ENCODE measurements at regions not wholly inside any gene's neighbourhood (a gene's known extent, or its start where the extent isn't known, plus 50 kb on each side); places are given as distances from the start of the nearest gene placed in this dataset.

DNA sequence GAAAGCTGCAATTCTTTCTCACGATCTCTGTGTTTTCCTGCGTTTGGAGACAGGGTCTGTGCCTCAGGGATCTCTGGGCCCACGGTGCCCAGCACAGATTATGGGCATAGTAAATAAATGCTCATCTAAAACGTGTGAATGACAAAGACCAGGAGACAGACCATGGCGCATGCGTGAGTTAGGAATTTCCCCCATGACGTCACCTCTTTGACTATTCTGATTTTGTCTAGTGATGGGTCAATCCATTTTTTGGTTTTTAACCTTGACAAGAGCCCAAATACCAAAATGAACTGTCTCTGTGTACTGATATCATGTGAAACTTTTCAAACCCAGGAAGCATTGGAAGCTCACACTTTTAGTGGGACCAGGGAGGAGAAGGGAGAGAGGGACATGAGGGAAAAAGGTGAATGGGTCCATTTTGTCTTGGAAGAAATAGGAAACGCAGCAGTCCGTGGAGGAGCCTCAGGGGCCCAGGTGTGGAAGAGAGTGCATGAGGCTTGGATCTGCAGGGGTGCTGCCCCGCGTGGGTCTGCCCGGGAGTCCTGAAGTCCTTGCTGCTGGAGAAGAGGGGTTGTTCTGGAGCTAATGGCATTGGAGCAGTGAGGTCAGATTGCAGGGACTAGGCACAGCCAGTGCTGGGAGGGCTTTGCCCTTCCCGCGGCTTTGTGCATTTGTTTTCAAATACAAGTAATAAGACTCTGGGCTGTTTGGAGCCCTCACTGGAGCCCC is 172.2 kb downstream of the ASB1 start:
- Histone ChIP-seq H3K27ac (no peak overlapping the region), H3K9me3 (no peaks in the 10 kb centered on the region), H3K4me3 (no peak overlapping the region), H3K36me3 (no peaks in the 10 kb centered on the region), H3K4me1 (ENCODE audit: insufficient read depth) (peaks cover 8% of the 10 kb centered on the region), H3K27me3 (no peaks in the 10 kb centered on the region)
- TF ChIP-seq EP300 (IDR thresholded peaks at IDR 0.05): no peak
- TF ChIP-seq, protein P1, sequence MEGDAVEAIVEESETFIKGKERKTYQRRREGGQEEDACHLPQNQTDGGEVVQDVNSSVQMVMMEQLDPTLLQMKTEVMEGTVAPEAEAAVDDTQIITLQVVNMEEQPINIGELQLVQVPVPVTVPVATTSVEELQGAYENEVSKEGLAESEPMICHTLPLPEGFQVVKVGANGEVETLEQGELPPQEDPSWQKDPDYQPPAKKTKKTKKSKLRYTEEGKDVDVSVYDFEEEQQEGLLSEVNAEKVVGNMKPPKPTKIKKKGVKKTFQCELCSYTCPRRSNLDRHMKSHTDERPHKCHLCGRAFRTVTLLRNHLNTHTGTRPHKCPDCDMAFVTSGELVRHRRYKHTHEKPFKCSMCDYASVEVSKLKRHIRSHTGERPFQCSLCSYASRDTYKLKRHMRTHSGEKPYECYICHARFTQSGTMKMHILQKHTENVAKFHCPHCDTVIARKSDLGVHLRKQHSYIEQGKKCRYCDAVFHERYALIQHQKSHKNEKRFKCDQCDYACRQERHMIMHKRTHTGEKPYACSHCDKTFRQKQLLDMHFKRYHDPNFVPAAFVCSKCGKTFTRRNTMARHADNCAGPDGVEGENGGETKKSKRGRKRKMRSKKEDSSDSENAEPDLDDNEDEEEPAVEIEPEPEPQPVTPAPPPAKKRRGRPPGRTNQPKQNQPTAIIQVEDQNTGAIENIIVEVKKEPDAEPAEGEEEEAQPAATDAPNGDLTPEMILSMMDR (IDR thresholded peaks at IDR 0.05): no peak
- TF ChIP-seq POLR2A (IDR thresholded peaks at IDR 0.05): no peak
- 76 to 78% (median 77%) methylated on average over 14 of the region's 14 CpGs for WGBS, 3 donors
- intact Hi-C loops (cut with DNase I): loop anchor here in 1 of 4 donors (5.0 to 10.0 kb wide), 2 partner anchors 77 to 106 kb away; no protein-coding TSS in a partner anchor
- DNase-seq: no peak

DNA sequence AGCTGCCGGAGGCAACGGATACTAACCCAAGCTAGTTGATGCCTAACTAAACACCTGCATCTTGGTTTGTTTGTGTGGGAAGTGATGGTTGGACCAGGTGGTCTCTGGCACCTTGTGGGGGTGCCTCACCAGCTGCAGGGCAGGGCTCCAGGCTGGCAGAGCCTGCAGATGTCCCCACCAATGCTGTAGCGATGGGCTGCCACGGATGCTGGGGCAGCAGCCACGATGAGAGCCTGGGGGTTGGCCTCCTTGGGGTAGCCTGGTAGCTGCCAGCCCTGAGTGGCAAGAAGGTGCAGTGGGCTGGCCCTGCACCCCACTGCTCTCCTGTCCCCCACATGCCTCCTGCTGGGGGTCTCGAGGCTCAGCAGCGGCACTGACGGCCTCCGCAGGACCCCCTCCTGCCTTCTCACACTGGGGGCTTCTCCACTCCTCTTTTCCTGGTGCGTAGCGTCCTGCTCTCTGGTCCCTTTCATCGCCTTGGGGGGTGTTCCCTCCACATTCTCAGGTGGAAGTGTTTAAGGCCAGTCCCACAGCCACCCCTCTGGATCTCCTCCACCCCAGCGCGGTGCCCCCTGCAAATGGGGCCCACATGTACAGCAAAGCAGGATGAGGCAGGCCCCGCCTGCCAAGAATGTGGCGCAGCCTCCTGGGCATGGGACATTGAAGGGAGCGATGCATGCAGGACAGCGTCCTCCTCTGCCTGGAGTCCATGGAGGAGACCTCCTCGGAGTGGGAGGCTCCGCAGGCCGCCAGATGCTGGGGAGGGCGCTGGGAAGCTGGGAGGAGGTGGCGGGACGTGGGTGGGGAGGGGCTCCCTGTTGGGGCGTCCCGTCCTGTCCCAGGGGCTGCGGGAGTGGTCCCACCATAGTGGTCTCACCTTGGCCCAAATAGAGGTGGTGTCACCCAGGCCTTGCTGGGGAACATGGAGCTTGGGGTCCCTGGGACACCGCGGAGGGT is 173.1 kb downstream of the ASB1 start:
- intact Hi-C loops (cut with DNase I): loop anchor here in 1 of 4 donors (5.0 to 10.0 kb wide), 2 partner anchors 78 to 105 kb away; no protein-coding TSS in a partner anchor

DNA sequence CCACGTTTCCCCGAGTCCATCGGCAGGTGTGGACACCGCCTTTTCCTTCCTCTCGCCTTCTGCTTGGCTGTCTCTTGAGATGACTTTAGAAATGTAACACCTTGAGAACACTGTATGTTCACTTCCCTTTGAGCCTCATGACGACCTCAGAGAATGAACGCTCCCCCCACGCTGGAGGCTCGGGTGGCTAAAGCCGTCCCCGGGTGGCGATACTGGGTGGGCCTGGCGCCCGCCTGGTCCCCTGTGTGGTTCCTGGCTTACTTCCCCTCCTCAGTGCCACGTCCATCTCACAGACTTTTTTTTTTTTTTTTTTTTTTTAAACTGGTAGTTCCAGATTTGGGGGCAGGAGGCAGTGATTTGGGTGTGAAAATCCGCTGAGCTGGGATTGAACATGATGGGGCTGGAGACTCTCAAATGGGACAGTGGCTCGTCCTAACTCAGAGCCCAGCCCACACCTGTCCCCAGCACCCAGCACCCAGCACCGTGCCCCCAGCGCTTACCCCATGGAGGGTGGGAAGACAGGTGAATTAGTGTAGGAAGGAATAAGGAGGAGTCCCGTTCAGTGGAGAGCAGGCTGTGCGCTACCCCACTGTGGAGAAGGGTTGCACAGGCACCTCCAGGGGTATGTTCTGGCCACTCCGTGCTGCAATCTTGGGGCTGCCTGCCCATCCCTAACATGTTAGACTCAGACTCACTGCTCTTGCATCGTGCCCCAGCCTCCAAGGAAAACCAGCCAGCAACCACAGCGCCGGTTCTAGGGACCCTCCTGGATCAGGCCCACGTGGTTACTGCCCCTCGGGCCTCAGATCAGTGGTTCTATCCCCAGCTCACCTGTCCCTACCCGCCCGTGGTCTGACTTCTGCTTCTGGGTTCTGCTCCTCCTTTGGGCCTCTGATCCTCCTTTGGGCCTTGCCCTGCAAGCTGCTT is 174.0 kb downstream of the ASB1 start:
- TF ChIP-seq, protein P1 (IDR thresholded peaks at IDR 0.05): no peak
- TF ChIP-seq POLR2A (IDR thresholded peaks at IDR 0.05): no peak
- TF ChIP-seq EP300 (IDR thresholded peaks at IDR 0.05): no peak
- Histone ChIP-seq H3K27me3 (no peaks in the 10 kb centered on the region), H3K4me3 (no peak overlapping the region), H3K36me3 (no peaks in the 10 kb centered on the region), H3K9me3 (no peaks in the 10 kb centered on the region), H3K4me1 (ENCODE audit: insufficient read depth) (peaks cover 8% of the 10 kb centered on the region), H3K27ac (no peak overlapping the region)
- intact Hi-C loops (cut with DNase I): no loop called here
- 90 to 95% (median 92%) methylated on average over 29 of the region's 29 CpGs for WGBS, 3 donors
- no peak for DNase-seq

More for the DNA sequence above, 173.1 kb downstream of the ASB1 start:
- no peak for TF ChIP-seq POLR2A (IDR thresholded peaks at IDR 0.05)
- TF ChIP-seq, protein P1 (IDR thresholded peaks at IDR 0.05): no peak
- no peak for TF ChIP-seq EP300 (IDR thresholded peaks at IDR 0.05)
- no peaks in the 10 kb centered on the region for H3K36me3 ChIP-seq
- peaks cover 8% of the 10 kb centered on the region for H3K4me1 ChIP-seq (ENCODE audit: insufficient read depth)
- no peak overlapping the region for H3K27ac ChIP-seq
- H3K27me3 ChIP-seq: no peaks in the 10 kb centered on the region
- 93 to 96% (median 95%) methylated on average over 29 of the region's 29 CpGs for WGBS, 3 donors
- no peaks in the 10 kb centered on the region for H3K9me3 ChIP-seq
- DNase-seq: no peak
- no peak overlapping the region for H3K4me3 ChIP-seq

Data from ovary (tissue), 7 donors.